B cell (primary cell): ENCODE measurements at regions not wholly inside any gene's neighbourhood (a gene's known extent, or its start where the extent isn't known, plus 50 kb on each side); places are given as distances from the start of the nearest gene placed in this dataset.

Experiments used
- EZH2 ChIP-seq: IDR thresholded peaks from 2 replicates; pipeline ENCODE4 v1.6.1; 2012; ENCODE audit warnings: borderline replicate concordance, low read depth, mild to moderate bottlenecking, moderate library complexity, low read length; ENCODE audit not compliant: insufficient read depth, poor library complexity, severe bottlenecking
- TF ChIP-seq, protein P1 (sequence below): fragments of 200-600 bp; IDR thresholded peaks from one replicate; pipeline ENCODE4 v1.8.0; 2022; ENCODE audit warnings: antibody characterized with exemption, mild to moderate bottlenecking

DNA sequence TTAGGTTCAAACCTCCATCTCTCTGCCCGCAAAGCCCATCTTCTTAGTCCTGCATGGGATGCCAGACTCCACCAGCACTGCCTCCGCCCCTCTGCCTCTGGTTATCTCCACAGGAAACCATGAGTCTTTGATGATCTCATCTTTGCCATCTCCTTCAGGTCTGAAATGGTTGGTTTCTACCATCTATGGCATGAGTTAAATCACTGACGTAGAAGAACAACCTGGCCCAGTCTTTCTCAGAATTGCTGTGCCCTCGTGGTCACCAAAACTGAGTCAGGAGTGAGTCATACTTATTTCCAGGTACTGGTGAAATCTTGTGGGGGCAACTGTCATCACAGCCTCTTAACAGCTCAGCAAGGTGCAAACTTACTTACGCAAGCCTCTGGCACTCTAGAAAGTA, 468.7 kb upstream of the C16orf82 start:
- TF ChIP-seq, protein P1, sequence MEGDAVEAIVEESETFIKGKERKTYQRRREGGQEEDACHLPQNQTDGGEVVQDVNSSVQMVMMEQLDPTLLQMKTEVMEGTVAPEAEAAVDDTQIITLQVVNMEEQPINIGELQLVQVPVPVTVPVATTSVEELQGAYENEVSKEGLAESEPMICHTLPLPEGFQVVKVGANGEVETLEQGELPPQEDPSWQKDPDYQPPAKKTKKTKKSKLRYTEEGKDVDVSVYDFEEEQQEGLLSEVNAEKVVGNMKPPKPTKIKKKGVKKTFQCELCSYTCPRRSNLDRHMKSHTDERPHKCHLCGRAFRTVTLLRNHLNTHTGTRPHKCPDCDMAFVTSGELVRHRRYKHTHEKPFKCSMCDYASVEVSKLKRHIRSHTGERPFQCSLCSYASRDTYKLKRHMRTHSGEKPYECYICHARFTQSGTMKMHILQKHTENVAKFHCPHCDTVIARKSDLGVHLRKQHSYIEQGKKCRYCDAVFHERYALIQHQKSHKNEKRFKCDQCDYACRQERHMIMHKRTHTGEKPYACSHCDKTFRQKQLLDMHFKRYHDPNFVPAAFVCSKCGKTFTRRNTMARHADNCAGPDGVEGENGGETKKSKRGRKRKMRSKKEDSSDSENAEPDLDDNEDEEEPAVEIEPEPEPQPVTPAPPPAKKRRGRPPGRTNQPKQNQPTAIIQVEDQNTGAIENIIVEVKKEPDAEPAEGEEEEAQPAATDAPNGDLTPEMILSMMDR: no peak
- no peak for TF ChIP-seq EZH2
